Kasumi-1 (cell line): ENCODE measurements at regions not wholly inside any gene's neighbourhood (a gene's known extent, or its start where the extent isn't known, plus 50 kb on each side); places are given as distances from the start of the nearest gene placed in this dataset.
"Not testable (repeated sequence)": the region's sequence is repeated elsewhere in the genome, so short reads cannot be mapped to it uniquely, and the experiment has no call there.

Experiments
- DNase-seq, 2 experiments: peaks; one replicate each; lab custom pipeline; 2025; lab: John Stamatoyannopoulos, UW

GRCh38 chr20:55685425-55685824 lies 319.9 kb downstream of the CBLN4 start:
- no peak for DNase-seq

- DNase-seq, result no peak
These were observed 320.7 kb downstream of the CBLN4 start for GRCh38 chr20:55684578-55684977.

- no peak for DNase-seq
These were observed 326.2 kb downstream of the CBLN4 start for GRCh38 chr20:55678970-55679667.

- no peak for DNase-seq
These were observed 327.2 kb downstream of the CBLN4 start for GRCh38 chr20:55678126-55678525.

GRCh38 chr20:55677011-55677410 lies 328.3 kb downstream of the CBLN4 start:
- no peak for DNase-seq

- DNase-seq, result no peak
These were observed 329.2 kb downstream of the CBLN4 start for GRCh38 chr20:55676097-55676496.

GRCh38 chr20:55668631-55669030 lies 336.7 kb downstream of the CBLN4 start:
- no peak for DNase-seq

- DNase-seq, result no peak
These were observed 337.4 kb downstream of the CBLN4 start for GRCh38 chr20:55667955-55668354.

GRCh38 chr20:55667024-55667423 lies 338.3 kb downstream of the CBLN4 start:
- DNase-seq, result no peak

- DNase-seq, result no peak
These were observed 349.0 kb downstream of the CBLN4 start for GRCh38 chr20:55656231-55656775.

GRCh38 chr20:55650657-55651360 lies 354.5 kb downstream of the CBLN4 start:
- no peak for DNase-seq

GRCh38 chr20:55649254-55649653 lies 356.1 kb downstream of the CBLN4 start:
- no peak for DNase-seq

- DNase-seq, result no peak
These were observed 358.5 kb downstream of the CBLN4 start for GRCh38 chr20:55646851-55647250.

- no peak for DNase-seq
These were observed 363.8 kb downstream of the CBLN4 start for GRCh38 chr20:55641497-55641896.

- no peak for DNase-seq
These were observed 369.4 kb downstream of the CBLN4 start for GRCh38 chr20:55635870-55636269.

GRCh38 chr20:55632592-55632991 lies 372.7 kb downstream of the CBLN4 start:
- DNase-seq, result no peak

GRCh38 chr20:55629143-55629542 lies 376.2 kb downstream of the CBLN4 start:
- DNase-seq, result not testable (repeated sequence)

- DNase-seq, result no peak
These were observed 378.6 kb downstream of the CBLN4 start for GRCh38 chr20:55626716-55627115.

GRCh38 chr20:55616367-55616766 lies 389.0 kb downstream of the CBLN4 start:
- DNase-seq, result no peak

GRCh38 chr20:55615818-55616217 lies 389.5 kb downstream of the CBLN4 start:
- no peak for DNase-seq

- DNase-seq, result no peak
These were observed 391.0 kb downstream of the CBLN4 start for GRCh38 chr20:55614220-55614757.

GRCh38 chr20:55610756-55611155 lies 394.6 kb downstream of the CBLN4 start:
- no peak for DNase-seq

GRCh38 chr20:55605594-55605993 lies 399.7 kb downstream of the CBLN4 start:
- no peak for DNase-seq
